Forelimb muscle (tissue), 1 donor: ENCODE measurements at regions not wholly inside any gene's neighbourhood (a gene's known extent, or its start where the extent isn't known, plus 50 kb on each side); places are given as distances from the start of the nearest gene placed in this dataset.
"Not testable (repeated sequence)": the region's sequence is repeated elsewhere in the genome, so short reads cannot be mapped to it uniquely, and the experiment has no call there.

Experiments used
- DNase-seq: peaks from one replicate; pipeline ENCODE4 v3.0.0-alpha.2; 2013; ENCODE audit warnings: low read depth

- DNase-seq = no peak
Observed at GRCh38 chr2:124967325-124967724, 942.2 kb downstream of the CNTNAP5 start.

- DNase-seq = no peak
Observed at GRCh38 chr2:124970030-124970429, 944.9 kb downstream of the CNTNAP5 start.

- DNase-seq = no peak
Observed at GRCh38 chr2:124973396-124973795, 948.3 kb downstream of the CNTNAP5 start.

- no peak for DNase-seq
Observed at GRCh38 chr2:124975224-124975623, 950.1 kb downstream of the CNTNAP5 start.

GRCh38 chr2:124975648-124976047 is 950.6 kb downstream of the CNTNAP5 start:
- no peak for DNase-seq

- no peak for DNase-seq
Observed at GRCh38 chr2:124978597-124978996, 953.5 kb downstream of the CNTNAP5 start.

GRCh38 chr2:124983595-124983994 is 958.5 kb downstream of the CNTNAP5 start:
- DNase-seq = no peak

GRCh38 chr2:124985270-124985669 is 960.2 kb downstream of the CNTNAP5 start:
- no peak for DNase-seq

- DNase-seq = no peak
Observed at GRCh38 chr2:124986136-124986535, 961.0 kb downstream of the CNTNAP5 start.

GRCh38 chr2:124986870-124987269 is 961.8 kb downstream of the CNTNAP5 start:
- DNase-seq = not testable (repeated sequence)

GRCh38 chr2:124987436-124987835 is 962.3 kb downstream of the CNTNAP5 start:
- not testable (repeated sequence) for DNase-seq

GRCh38 chr2:124988111-124988510 is 963.0 kb downstream of the CNTNAP5 start:
- DNase-seq = no peak

- DNase-seq = no peak
Observed at GRCh38 chr2:124988794-124989193, 963.7 kb downstream of the CNTNAP5 start.

- DNase-seq = no peak
Observed at GRCh38 chr2:124993809-124994208, 968.7 kb downstream of the CNTNAP5 start.

- no peak for DNase-seq
Observed at GRCh38 chr2:124995185-124995912, 970.3 kb downstream of the CNTNAP5 start.

- no peak for DNase-seq
Observed at GRCh38 chr2:124996406-124996805, 971.3 kb downstream of the CNTNAP5 start.

- DNase-seq = no peak
Observed at GRCh38 chr2:124999906-125000305, 974.8 kb downstream of the CNTNAP5 start.

- no peak for DNase-seq
Observed at GRCh38 chr2:125004106-125004800, 979.2 kb downstream of the CNTNAP5 start.

- DNase-seq = no peak
Observed at GRCh38 chr2:125006676-125007075, 981.6 kb downstream of the CNTNAP5 start.

- not testable (repeated sequence) for DNase-seq
Observed at GRCh38 chr2:125028721-125029120, 1003.6 kb downstream of the CNTNAP5 start.

GRCh38 chr2:125033871-125034270 is 1008.8 kb downstream of the CNTNAP5 start:
- no peak for DNase-seq

- no peak for DNase-seq
Observed at GRCh38 chr2:125037135-125037653, 1012.1 kb downstream of the CNTNAP5 start.

GRCh38 chr2:125041846-125042245 is 1016.8 kb downstream of the CNTNAP5 start:
- DNase-seq = no peak
